Prostate gland (tissue), 2 donors: ENCODE measurements at regions not wholly inside any gene's neighbourhood (a gene's known extent, or its start where the extent isn't known, plus 50 kb on each side); places are given as distances from the start of the nearest gene placed in this dataset.

Experiments used
- DNase-seq: peaks from one replicate; pipeline ENCODE4 v3.0.0-alpha.2; 2019; ENCODE audit warnings: low spot score
- H3K27ac ChIP-seq, 2 donors: fragments of 200-600 bp; sonication (generic); 2 replicates each; pipeline ENCODE4 v1.5.1; 2017 to 2019
- H3K27me3 ChIP-seq: fragments of 200-600 bp; sonication (generic); replicated peaks from 2 replicates; pipeline ENCODE4 v1.5.1; 2019; ENCODE audit not compliant: insufficient read depth
- H3K36me3 ChIP-seq, 2 donors: fragments of 200-600 bp; sonication (generic); 1 replicate in 1 of 2; 2 replicates in 1 of 2; pipeline versions ENCODE4 v1.5.1 to v1.8.1; 2017 to 2019
- H3K4me1 ChIP-seq: fragments of 200-600 bp; sonication (generic); replicated peaks from 2 replicates; pipeline ENCODE4 v1.5.1; 2019
- H3K4me3 ChIP-seq, 2 donors: fragments of 200-600 bp; sonication (generic); 2 replicates each; pipeline ENCODE4 v1.5.1; 2017 to 2019
- H3K9me3 ChIP-seq: fragments of 200-600 bp; sonication (generic); 2 replicates; pipeline ENCODE4 v1.5.1; 2017
- CTCF ChIP-seq, 4 experiments: fragments of 200-600 bp in 2 of 4; fragments of 450-650 bp in 2 of 4; sonication (generic) in 2 of 4; IDR thresholded peaks; 1 replicate in 3 of 4; 2 replicates in 1 of 4; pipeline ENCODE4 v1.5.1; 2016 to 2019; ENCODE audit warnings: antibody characterized with exemption in 4 of 4, mild to moderate bottlenecking in 2 of 4, moderate library complexity in 2 of 4
- POLR2A ChIP-seq: fragments of 450-650 bp; IDR thresholded peaks from one replicate; pipeline ENCODE4 v1.6.1; 2016; ENCODE audit warnings: antibody characterized with exemption, mild to moderate bottlenecking
- POLR2AphosphoS5 ChIP-seq: sonication (generic); formaldehyde crosslinking; IDR thresholded peaks from one replicate; pipeline ENCODE4 v1.6.1; 2017; ENCODE audit warnings: antibody characterized with exemption
- WGBS: methylation state at CpG from one replicate; pipeline ENCODE4 v1.1.5; 2018; 5-methylcytosine and 5-hydroxymethylcytosine counted together
- intact Hi-C: fragments of 100-400 bp; cut with DNase I; formaldehyde crosslinking; loops from one replicate; pipeline ENCODE4 v1.14.2; 2022

GRCh38 chr6:113388996-113389395, 468.1 kb upstream of the MARCKS start:
- no peak for DNase-seq
- WGBS, result 90% methylated on average over 2 of the region's 2 CpGs
- H3K36me3 ChIP-seq, result no peaks in the 10 kb centered on the region
- H3K27me3 ChIP-seq, result no peaks in the 10 kb centered on the region
- no peak overlapping the region for H3K4me3 ChIP-seq
- no peaks in the 10 kb centered on the region for H3K4me1 ChIP-seq
- H3K9me3 ChIP-seq, result no peaks in the 10 kb centered on the region
- intact Hi-C loops, result no loop called here
- TF ChIP-seq POLR2A (no peak), POLR2AphosphoS5 (no peak), CTCF (IDR thresholded peaks at IDR 0.05) (no peak)
- no peak overlapping the region for H3K27ac ChIP-seq

DNA sequence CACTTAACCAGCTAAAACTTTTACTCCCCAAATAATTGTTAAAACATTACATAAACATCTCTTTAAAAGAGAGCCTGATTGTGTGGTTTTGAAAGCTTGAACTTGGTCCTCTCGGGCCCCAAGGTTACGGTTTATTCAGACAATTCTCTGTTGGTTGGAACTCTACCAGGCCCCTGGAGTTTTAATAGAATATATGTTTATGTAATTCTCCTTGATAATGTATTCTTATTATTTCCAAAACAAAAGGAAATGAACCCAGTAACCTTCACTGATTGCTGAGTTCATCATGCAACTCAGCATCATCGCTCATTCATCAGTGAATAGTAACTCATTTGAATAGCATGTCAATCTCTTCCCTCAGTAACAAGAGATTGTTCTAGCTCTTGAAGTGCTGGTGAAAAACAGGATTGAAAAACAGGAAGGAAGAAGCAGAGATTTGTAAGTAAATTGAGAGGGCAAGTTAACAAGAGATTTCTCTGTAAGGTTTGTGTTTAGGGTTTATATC, 464.5 kb upstream of the MARCKS start:
- H3K27me3 ChIP-seq, result no peaks in the 10 kb centered on the region
- H3K9me3 ChIP-seq, result no peaks in the 10 kb centered on the region
- H3K27ac ChIP-seq, result no peak overlapping the region
- no peak overlapping the region for H3K4me3 ChIP-seq
- H3K36me3 ChIP-seq, result no peaks in the 10 kb centered on the region
- intact Hi-C loops, result no loop called here
- DNase-seq, result no peak
- WGBS, result 91% methylated on average over 3 of the region's 3 CpGs
- H3K4me1 ChIP-seq, result no peaks in the 10 kb centered on the region
- TF ChIP-seq POLR2A (no peak), POLR2AphosphoS5 (no peak), CTCF (IDR thresholded peaks at IDR 0.05) (no peak)

GRCh38 chr6:113394216-113394615, 462.9 kb upstream of the MARCKS start:
- no peak for TF ChIP-seq CTCF (IDR thresholded peaks at IDR 0.05)
- TF ChIP-seq POLR2AphosphoS5, result no peak
- TF ChIP-seq POLR2A, result no peak
- Histone ChIP-seq H3K27ac (no peak overlapping the region), H3K4me1 (no peaks in the 10 kb centered on the region), H3K9me3 (no peaks in the 10 kb centered on the region), H3K36me3 (no peaks in the 10 kb centered on the region), H3K27me3 (no peaks in the 10 kb centered on the region), H3K4me3 (no peak overlapping the region)
- WGBS, result 93% methylated on average over 4 of the region's 4 CpGs
- intact Hi-C loops, result no loop called here
- DNase-seq, result no peak

DNA sequence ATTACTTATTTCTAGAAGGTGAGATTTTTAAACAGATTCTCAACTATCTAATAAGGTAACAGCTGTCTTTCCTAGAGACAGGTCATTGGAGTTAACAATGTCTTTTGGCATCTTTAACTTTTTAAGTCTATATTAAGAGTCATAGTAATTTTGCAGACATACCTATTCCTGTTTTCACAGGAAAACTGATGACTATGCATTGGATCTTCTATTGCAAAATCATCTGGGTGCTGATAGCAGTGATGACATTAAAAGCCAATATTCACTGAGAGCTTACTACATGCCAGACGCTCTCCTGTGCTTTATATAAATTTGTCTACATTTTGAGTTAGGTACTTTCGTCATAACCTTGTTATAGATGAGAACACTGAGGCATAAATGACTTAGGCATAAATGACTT, 462.4 kb upstream of the MARCKS start:
- WGBS, result 98% methylated on average over 2 of the region's 2 CpGs
- no peaks in the 10 kb centered on the region for H3K4me1 ChIP-seq
- no peaks in the 10 kb centered on the region for H3K27me3 ChIP-seq
- no peaks in the 10 kb centered on the region for H3K36me3 ChIP-seq
- no peaks in the 10 kb centered on the region for H3K9me3 ChIP-seq
- no peak overlapping the region for H3K4me3 ChIP-seq
- H3K27ac ChIP-seq, result no peak overlapping the region
- intact Hi-C loops, result no loop called here
- TF ChIP-seq POLR2A (no peak), POLR2AphosphoS5 (no peak), CTCF (IDR thresholded peaks at IDR 0.05) (no peak)
- DNase-seq, result no peak

- TF ChIP-seq POLR2AphosphoS5 (no peak), CTCF (IDR thresholded peaks at IDR 0.05) (no peak), POLR2A (no peak)
- 73% methylated on average over 2 of the region's 2 CpGs for WGBS
- no peak overlapping the region for H3K4me3 ChIP-seq
Measured at GRCh38 chr6:113396730-113397129, 460.4 kb upstream of the MARCKS start.

More at GRCh38 chr6:113396730-113397129, 460.4 kb upstream of the MARCKS start:
- Histone ChIP-seq H3K4me1 (no peaks in the 10 kb centered on the region), H3K27me3 (no peaks in the 10 kb centered on the region), H3K36me3 (no peaks in the 10 kb centered on the region), H3K9me3 (no peaks in the 10 kb centered on the region), H3K27ac (no peak overlapping the region)
- intact Hi-C loops, result no loop called here
- DNase-seq, result no peak
